WTC11 (cell line): ENCODE measurements at regions not wholly inside any gene's neighbourhood (a gene's known extent, or its start where the extent isn't known, plus 50 kb on each side); places are given as distances from the start of the nearest gene placed in this dataset.

Source experiments
- FOXJ3 ChIP-seq: sonication (generic); formaldehyde crosslinking; IDR thresholded peaks from 2 replicates; pipeline ENCODE4 v1.9.0; 2021; ENCODE audit warnings: missing genetic modification reagents, mild to moderate bottlenecking, borderline replicate concordance
- FOXK1 ChIP-seq: sonication (generic); formaldehyde crosslinking; IDR thresholded peaks from 2 replicates; pipeline ENCODE4 v1.8.0; 2022; ENCODE audit warnings: mild to moderate bottlenecking, moderate library complexity, missing genetic modification reagents
- JUN ChIP-seq: sonication (generic); formaldehyde crosslinking; IDR thresholded peaks from 2 replicates; pipeline ENCODE4 v1.8.0; 2023; ENCODE audit warnings: mild to moderate bottlenecking, missing genetic modification reagents
- NFE2L1 ChIP-seq: sonication (generic); formaldehyde crosslinking; IDR thresholded peaks from 2 replicates; pipeline ENCODE4 v1.8.1; 2023; ENCODE audit warnings: missing genetic modification reagents
- SOX15 ChIP-seq: fragments of 250-450 bp; sonication (Bioruptor Pico); IDR thresholded peaks from 2 replicates; pipeline ENCODE4 v1.9.0; 2021; ENCODE audit warnings: mild to moderate bottlenecking
- ZBTB21 ChIP-seq: sonication (generic); formaldehyde crosslinking; IDR thresholded peaks from 2 replicates; pipeline ENCODE4 v1.8.1; 2023; ENCODE audit warnings: mild to moderate bottlenecking, missing genetic modification reagents, borderline replicate concordance
- TF ChIP-seq, protein P1 (sequence below): fragments of 200-600 bp; IDR thresholded peaks from 2 replicates; pipeline ENCODE4 v1.8.0; 2022; ENCODE audit warnings: antibody characterized with exemption
- TF ChIP-seq, protein P2 (sequence below): fragments of 250-450 bp; sonication (Bioruptor Pico); conservative IDR thresholded peaks from 2 replicates; pipeline ENCODE4 v1.9.0; 2021; ENCODE audit warnings: mild to moderate bottlenecking
- TF ChIP-seq, protein P3 (sequence below): sonication (generic); formaldehyde crosslinking; IDR thresholded peaks from 2 replicates; pipeline ENCODE4 v1.8.0; 2023; ENCODE audit warnings: missing genetic modification reagents, mild to moderate bottlenecking, borderline replicate concordance

DNA sequence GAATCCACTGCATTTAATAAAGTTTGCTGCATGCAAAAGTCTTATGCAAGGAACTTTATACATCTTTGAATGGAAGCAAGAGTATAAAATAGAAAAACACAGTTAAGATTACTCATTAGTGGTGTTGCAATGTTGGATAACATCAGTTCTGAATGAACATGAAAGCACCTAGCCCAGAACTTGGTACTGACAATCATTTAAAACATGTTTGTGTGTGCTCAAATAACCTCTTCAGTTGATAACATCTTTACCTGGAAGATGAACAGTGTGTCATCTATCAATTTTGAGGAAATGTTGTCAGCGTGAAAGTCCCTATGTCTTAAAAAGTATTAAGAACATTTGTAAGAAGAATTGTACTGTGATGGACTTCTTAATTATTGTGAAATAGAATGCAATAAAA is 370.4 kb upstream of the GRAMD2B start:
- TF ChIP-seq FOXJ3 (CRISPR knock-in tag): no peak
- TF ChIP-seq ZBTB21 (CRISPR knock-in tag): no peak
- no peak for TF ChIP-seq SOX15 (CRISPR knock-in tag)
- TF ChIP-seq JUN: no peak
- TF ChIP-seq, protein P1, sequence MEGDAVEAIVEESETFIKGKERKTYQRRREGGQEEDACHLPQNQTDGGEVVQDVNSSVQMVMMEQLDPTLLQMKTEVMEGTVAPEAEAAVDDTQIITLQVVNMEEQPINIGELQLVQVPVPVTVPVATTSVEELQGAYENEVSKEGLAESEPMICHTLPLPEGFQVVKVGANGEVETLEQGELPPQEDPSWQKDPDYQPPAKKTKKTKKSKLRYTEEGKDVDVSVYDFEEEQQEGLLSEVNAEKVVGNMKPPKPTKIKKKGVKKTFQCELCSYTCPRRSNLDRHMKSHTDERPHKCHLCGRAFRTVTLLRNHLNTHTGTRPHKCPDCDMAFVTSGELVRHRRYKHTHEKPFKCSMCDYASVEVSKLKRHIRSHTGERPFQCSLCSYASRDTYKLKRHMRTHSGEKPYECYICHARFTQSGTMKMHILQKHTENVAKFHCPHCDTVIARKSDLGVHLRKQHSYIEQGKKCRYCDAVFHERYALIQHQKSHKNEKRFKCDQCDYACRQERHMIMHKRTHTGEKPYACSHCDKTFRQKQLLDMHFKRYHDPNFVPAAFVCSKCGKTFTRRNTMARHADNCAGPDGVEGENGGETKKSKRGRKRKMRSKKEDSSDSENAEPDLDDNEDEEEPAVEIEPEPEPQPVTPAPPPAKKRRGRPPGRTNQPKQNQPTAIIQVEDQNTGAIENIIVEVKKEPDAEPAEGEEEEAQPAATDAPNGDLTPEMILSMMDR: no peak
- TF ChIP-seq, protein P2, sequence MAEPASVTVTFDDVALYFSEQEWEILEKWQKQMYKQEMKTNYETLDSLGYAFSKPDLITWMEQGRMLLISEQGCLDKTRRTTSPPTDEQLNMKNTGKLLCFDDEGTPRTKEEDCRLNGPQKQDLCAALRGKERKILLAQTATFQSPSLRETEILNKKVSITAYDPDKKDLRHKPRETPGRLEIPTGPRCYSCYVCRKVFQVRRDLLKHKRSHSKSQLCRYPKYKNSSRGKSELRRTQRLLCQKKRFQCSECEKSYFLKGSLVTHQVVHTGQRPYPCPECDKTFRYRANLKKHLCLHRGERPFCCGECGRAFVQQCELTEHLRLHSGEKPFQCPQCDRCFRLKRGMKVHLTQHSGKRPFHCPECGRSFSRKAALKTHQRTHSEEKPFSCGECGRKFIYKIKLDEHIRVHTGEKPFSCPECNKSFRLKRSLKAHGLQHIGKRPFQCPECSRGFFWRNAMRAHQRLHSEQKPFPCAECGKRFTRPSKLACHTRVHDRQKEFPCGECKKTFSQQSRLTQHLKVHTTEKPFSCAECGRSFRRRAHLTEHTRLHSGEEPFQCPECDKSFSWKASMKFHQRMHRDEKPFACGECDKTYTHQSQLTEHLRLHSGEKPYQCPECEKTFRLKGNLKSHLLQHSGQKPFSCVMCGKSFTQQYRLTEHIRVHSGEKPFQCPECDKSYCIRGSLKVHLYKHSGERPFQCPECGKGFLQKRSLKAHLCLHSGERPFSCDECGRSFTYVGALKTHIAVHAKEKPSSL: no peak
- TF ChIP-seq NFE2L1 (CRISPR knock-in tag): no peak
- TF ChIP-seq FOXK1 (CRISPR knock-in tag): no peak
- TF ChIP-seq, protein P3, sequence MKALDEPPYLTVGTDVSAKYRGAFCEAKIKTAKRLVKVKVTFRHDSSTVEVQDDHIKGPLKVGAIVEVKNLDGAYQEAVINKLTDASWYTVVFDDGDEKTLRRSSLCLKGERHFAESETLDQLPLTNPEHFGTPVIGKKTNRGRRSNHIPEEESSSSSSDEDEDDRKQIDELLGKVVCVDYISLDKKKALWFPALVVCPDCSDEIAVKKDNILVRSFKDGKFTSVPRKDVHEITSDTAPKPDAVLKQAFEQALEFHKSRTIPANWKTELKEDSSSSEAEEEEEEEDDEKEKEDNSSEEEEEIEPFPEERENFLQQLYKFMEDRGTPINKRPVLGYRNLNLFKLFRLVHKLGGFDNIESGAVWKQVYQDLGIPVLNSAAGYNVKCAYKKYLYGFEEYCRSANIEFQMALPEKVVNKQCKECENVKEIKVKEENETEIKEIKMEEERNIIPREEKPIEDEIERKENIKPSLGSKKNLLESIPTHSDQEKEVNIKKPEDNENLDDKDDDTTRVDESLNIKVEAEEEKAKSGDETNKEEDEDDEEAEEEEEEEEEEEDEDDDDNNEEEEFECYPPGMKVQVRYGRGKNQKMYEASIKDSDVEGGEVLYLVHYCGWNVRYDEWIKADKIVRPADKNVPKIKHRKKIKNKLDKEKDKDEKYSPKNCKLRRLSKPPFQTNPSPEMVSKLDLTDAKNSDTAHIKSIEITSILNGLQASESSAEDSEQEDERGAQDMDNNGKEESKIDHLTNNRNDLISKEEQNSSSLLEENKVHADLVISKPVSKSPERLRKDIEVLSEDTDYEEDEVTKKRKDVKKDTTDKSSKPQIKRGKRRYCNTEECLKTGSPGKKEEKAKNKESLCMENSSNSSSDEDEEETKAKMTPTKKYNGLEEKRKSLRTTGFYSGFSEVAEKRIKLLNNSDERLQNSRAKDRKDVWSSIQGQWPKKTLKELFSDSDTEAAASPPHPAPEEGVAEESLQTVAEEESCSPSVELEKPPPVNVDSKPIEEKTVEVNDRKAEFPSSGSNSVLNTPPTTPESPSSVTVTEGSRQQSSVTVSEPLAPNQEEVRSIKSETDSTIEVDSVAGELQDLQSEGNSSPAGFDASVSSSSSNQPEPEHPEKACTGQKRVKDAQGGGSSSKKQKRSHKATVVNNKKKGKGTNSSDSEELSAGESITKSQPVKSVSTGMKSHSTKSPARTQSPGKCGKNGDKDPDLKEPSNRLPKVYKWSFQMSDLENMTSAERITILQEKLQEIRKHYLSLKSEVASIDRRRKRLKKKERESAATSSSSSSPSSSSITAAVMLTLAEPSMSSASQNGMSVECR (CRISPR knock-in tag): no peak
